ENCODE measurements at regions not wholly inside any gene's neighbourhood (a gene's known extent, or its start where the extent isn't known, plus 50 kb on each side); places are given as distances from the start of the nearest gene placed in this dataset.

DNA sequence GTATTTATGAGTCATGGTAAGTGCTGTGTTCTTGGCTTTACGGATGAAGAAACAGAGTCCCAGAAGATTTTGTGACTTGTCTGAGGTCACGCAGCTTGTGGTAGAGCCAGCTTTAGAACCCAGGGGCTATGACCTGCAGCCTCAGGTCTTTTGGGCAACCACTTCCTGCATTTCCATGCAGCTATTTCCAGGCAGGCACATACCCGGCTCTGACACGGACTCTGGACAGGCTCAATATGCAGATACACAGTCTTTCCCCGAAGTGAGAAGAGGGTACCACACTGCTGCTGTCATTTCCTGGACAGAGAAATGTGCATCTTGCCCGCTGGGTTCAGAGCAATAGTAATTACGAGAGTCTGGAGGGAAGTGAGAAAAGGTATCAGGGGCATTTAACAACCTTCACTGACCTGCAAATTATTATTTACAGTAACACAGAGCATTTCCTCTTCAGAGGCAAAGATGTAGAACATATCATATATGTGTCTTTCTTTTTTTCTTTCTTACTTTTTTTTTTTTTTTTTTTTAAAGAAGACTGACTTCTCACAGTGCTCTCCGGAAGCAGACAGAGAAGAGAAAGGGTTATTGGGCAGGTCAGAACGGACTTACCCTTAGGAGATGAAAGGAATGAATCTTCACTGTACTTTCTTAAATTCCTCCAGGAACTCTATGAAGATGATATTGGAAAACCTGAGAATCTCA is 185.1 kb downstream of the CLIC5 start:
- TF ChIP-seq, protein P1, sequence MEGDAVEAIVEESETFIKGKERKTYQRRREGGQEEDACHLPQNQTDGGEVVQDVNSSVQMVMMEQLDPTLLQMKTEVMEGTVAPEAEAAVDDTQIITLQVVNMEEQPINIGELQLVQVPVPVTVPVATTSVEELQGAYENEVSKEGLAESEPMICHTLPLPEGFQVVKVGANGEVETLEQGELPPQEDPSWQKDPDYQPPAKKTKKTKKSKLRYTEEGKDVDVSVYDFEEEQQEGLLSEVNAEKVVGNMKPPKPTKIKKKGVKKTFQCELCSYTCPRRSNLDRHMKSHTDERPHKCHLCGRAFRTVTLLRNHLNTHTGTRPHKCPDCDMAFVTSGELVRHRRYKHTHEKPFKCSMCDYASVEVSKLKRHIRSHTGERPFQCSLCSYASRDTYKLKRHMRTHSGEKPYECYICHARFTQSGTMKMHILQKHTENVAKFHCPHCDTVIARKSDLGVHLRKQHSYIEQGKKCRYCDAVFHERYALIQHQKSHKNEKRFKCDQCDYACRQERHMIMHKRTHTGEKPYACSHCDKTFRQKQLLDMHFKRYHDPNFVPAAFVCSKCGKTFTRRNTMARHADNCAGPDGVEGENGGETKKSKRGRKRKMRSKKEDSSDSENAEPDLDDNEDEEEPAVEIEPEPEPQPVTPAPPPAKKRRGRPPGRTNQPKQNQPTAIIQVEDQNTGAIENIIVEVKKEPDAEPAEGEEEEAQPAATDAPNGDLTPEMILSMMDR (IDR thresholded peaks at IDR 0.05), result no peak
- TF ChIP-seq POLR2A (IDR thresholded peaks at IDR 0.05) (no peak), POLR2AphosphoS5 (IDR thresholded peaks at IDR 0.05; ENCODE audit: insufficient read depth in 1 of 2, low read depth in 1 of 2) (no peak)
- H3K4me3 ChIP-seq, result no peak overlapping the region
- no peak for DNase-seq (ENCODE audit: extremely low spot score in 2 of 2)
- no peaks in the 10 kb centered on the region for H3K9me3 ChIP-seq
- H3K36me3 ChIP-seq, result no peaks in the 10 kb centered on the region
- intact Hi-C loops (cut with DNase I), result no loop called here
- H3K27me3 ChIP-seq, result no peaks in the 10 kb centered on the region
- H3K4me1 ChIP-seq, result no peaks in the 10 kb centered on the region
- H3K27ac ChIP-seq, result no peak overlapping the region

DNA sequence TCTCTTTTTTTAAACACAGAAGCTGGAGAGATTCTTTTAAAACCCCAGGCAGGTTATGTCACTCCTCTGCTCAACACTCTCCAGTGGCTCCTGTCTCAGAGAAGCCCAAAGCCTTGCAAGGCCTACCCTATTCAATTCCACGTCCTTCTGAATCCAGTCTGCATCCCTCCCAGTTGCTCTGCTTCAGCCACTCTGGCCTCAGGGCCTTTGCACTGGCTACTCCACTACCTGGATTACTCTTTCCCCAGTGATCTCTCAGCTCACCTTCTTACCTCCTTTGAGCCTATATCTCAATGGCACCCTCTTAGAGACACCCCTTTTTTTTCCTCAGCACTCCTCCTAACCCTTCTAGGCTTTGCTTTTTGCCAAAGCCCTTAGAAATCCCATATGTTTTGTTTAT is 185.8 kb downstream of the CLIC5 start:
- intact Hi-C loops (cut with DNase I), result no loop called here
- H3K9me3 ChIP-seq, result no peaks in the 10 kb centered on the region
- H3K4me1 ChIP-seq, result no peaks in the 10 kb centered on the region
- no peak for DNase-seq (ENCODE audit: extremely low spot score in 2 of 2)
- H3K27me3 ChIP-seq, result no peaks in the 10 kb centered on the region
- TF ChIP-seq POLR2A (IDR thresholded peaks at IDR 0.05) (no peak), POLR2AphosphoS5 (IDR thresholded peaks at IDR 0.05; ENCODE audit: insufficient read depth in 1 of 2, low read depth in 1 of 2) (no peak)
- TF ChIP-seq, protein P1 (IDR thresholded peaks at IDR 0.05), result no peak
- H3K4me3 ChIP-seq, result no peak overlapping the region
- H3K27ac ChIP-seq, result no peak overlapping the region
- no peaks in the 10 kb centered on the region for H3K36me3 ChIP-seq

DNA sequence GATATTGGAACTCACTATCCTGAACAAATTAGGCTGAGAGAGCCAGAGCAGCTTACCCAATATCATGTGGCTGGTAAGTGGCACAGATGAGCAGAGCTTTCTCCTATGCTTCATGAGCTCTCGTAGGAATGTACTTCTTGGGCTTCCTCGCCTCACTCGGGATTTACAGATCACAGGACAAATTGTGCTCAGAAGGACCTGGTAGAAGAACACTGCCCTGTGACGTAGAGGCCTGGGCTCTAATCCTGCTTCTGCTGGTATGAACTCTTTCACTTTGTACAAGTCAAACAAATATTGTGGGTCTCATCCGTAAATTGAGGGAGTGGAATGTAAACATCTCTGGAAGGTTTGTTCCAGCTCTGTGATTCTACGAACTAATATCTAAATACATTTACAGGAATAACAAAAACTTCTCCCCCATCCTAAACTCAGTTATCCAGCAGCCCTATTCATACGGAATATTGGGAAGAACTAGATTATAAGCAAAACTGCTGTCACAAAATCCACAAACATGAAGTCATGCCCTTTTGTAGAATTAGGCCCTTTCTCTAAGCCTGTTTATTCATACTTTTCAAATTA is 187.6 kb downstream of the CLIC5 start:
- intact Hi-C loops (cut with DNase I), result no loop called here
- Histone ChIP-seq H3K27ac (no peak overlapping the region), H3K4me3 (no peak overlapping the region), H3K27me3 (no peaks in the 10 kb centered on the region), H3K4me1 (no peaks in the 10 kb centered on the region), H3K36me3 (no peaks in the 10 kb centered on the region), H3K9me3 (no peaks in the 10 kb centered on the region)
- TF ChIP-seq POLR2AphosphoS5 (IDR thresholded peaks at IDR 0.05; ENCODE audit: insufficient read depth in 1 of 2, low read depth in 1 of 2) (no peak), POLR2A (IDR thresholded peaks at IDR 0.05) (no peak)
- TF ChIP-seq, protein P1 (IDR thresholded peaks at IDR 0.05), result no peak
- DNase-seq (ENCODE audit: extremely low spot score in 2 of 2), result no peak

DNA sequence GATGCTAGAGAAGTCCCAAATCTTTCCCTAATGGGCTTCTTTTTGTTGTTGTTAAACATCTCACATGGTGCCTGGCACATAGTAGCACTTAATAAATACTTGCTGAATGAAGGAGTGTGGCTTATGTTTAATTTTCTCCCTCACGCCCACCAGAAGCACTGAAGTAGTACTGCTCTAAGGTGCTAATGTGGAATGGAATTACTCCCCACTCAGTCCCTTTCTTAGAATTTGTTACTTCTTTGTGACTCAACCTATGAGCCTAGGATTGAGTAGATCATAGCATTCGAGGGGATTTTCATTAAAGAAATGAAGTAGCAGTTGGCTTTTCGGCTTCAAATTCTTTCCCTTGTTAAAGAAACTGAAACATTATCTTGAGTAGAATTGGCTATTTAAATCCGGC is 192.8 kb downstream of the CLIC5 start:
- DNase-seq (ENCODE audit: extremely low spot score in 2 of 2), result no peak
- intact Hi-C loops (cut with DNase I), result no loop called here
- H3K36me3 ChIP-seq, result no peaks in the 10 kb centered on the region
- H3K27ac ChIP-seq, result no peak overlapping the region
- H3K27me3 ChIP-seq, result no peaks in the 10 kb centered on the region
- H3K9me3 ChIP-seq, result no peaks in the 10 kb centered on the region
- no peak for TF ChIP-seq POLR2A (IDR thresholded peaks at IDR 0.05)
- TF ChIP-seq POLR2AphosphoS5 (IDR thresholded peaks at IDR 0.05; ENCODE audit: insufficient read depth in 1 of 2, low read depth in 1 of 2), result no peak
- TF ChIP-seq, protein P1 (IDR thresholded peaks at IDR 0.05), result no peak
- no peak overlapping the region for H3K4me3 ChIP-seq
- no peaks in the 10 kb centered on the region for H3K4me1 ChIP-seq

DNA sequence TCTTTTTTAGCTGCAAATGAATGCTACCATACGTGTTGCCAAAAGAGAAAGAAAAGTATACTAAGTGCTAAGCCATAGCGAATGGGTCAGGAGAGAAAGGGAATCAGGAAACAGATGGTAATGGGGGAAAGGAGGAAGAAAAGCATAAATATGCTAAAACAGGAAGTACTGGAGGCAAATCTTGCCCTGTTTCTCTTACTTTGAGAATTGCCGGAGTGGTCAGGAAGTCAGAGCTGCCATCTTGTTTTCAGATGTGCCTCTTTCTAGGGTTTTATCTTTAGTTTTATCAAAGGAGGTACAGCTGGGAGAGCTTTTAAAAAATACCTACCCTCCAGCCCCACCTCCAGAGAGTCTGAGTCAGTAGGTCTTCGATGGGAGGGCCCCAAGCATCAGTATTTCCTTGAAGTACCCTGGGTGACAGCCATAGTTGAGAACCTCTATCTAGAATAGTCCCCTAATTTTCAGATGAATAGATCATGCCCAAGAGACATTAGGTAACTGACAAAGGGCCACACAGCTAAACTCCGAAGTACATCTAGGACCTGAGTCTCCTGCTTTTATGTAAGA is 193.3 kb downstream of the CLIC5 start:
- TF ChIP-seq POLR2AphosphoS5 (IDR thresholded peaks at IDR 0.05; ENCODE audit: insufficient read depth in 1 of 2, low read depth in 1 of 2), result no peak
- no peak for TF ChIP-seq POLR2A (IDR thresholded peaks at IDR 0.05)
- TF ChIP-seq, protein P1 (IDR thresholded peaks at IDR 0.05), result no peak
- Histone ChIP-seq H3K4me1 (no peaks in the 10 kb centered on the region), H3K36me3 (no peaks in the 10 kb centered on the region), H3K27me3 (no peaks in the 10 kb centered on the region), H3K9me3 (no peaks in the 10 kb centered on the region), H3K4me3 (no peak overlapping the region), H3K27ac (no peak overlapping the region)
- no peak for DNase-seq (ENCODE audit: extremely low spot score in 2 of 2)
- intact Hi-C loops (cut with DNase I), result no loop called here

Measured in vagina (tissue), 2 donors.